ENCODE measurements at regions not wholly inside any gene's neighbourhood (a gene's known extent, or its start where the extent isn't known, plus 50 kb on each side); places are given as distances from the start of the nearest gene placed in this dataset.

DNA sequence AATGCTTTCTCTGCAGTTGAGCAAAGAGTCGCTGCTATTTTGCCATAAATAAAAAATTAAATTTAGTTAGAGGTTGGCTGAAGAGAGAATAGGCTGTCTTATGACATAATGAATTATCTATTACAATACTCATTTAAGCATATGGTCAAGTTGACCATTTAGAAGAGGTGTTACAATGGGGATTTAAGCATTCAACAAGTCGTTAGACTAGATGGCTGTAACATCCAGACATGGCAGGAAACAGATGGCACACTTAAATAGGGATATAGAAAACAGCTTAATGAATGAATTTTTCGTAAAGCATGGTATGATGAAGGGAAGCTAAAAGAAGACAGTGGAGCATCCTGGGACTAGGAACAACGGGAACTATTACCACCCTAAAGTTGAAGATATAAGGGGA, 160.3 kb upstream of the PTPRD start:
- TF ChIP-seq, protein P1, sequence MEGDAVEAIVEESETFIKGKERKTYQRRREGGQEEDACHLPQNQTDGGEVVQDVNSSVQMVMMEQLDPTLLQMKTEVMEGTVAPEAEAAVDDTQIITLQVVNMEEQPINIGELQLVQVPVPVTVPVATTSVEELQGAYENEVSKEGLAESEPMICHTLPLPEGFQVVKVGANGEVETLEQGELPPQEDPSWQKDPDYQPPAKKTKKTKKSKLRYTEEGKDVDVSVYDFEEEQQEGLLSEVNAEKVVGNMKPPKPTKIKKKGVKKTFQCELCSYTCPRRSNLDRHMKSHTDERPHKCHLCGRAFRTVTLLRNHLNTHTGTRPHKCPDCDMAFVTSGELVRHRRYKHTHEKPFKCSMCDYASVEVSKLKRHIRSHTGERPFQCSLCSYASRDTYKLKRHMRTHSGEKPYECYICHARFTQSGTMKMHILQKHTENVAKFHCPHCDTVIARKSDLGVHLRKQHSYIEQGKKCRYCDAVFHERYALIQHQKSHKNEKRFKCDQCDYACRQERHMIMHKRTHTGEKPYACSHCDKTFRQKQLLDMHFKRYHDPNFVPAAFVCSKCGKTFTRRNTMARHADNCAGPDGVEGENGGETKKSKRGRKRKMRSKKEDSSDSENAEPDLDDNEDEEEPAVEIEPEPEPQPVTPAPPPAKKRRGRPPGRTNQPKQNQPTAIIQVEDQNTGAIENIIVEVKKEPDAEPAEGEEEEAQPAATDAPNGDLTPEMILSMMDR (conservative IDR thresholded peaks at IDR 0.05), result no peak
- Mint-ChIP-seq H3K9me3 (no peaks in the 10 kb centered on the region), H3K4me3 (no peak overlapping the region), H3K4me1 (ENCODE audit: unreplicated experiment) (no peaks in the 10 kb centered on the region), H3K27me3 (no peaks in the 10 kb centered on the region), H3K36me3 (no peaks in the 10 kb centered on the region), H3K27ac (no peak overlapping the region)
- DNase-seq (ENCODE audit: extremely low spot score, unreplicated experiment), result no peak

DNA sequence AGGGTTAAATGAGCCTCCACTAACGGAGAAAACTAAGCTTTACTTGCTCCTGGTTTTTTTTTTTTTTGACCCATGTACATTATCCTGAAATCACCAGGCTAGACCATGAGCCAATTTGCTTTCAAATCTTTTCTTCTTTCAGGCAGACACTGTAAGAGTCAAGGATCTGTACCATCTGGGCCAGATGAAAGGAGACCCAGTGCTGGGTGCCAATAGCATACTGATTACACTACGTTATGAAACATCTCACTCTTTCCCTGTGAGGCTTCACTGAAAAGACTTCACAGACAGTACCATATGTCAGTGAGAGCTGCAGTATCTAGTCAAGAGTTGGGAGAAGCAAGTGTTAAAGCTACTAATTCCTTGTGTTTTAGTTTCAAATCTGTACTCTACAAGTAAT, 161.2 kb upstream of the PTPRD start:
- H3K9me3 Mint-ChIP-seq, result no peaks in the 10 kb centered on the region
- no peak for DNase-seq (ENCODE audit: extremely low spot score, unreplicated experiment)
- no peaks in the 10 kb centered on the region for H3K36me3 Mint-ChIP-seq
- no peaks in the 10 kb centered on the region for H3K27me3 Mint-ChIP-seq
- TF ChIP-seq, protein P1 (conservative IDR thresholded peaks at IDR 0.05), result no peak
- H3K4me3 Mint-ChIP-seq, result no peak overlapping the region
- H3K27ac Mint-ChIP-seq, result no peak overlapping the region
- H3K4me1 Mint-ChIP-seq (ENCODE audit: unreplicated experiment), result no peaks in the 10 kb centered on the region

DNA sequence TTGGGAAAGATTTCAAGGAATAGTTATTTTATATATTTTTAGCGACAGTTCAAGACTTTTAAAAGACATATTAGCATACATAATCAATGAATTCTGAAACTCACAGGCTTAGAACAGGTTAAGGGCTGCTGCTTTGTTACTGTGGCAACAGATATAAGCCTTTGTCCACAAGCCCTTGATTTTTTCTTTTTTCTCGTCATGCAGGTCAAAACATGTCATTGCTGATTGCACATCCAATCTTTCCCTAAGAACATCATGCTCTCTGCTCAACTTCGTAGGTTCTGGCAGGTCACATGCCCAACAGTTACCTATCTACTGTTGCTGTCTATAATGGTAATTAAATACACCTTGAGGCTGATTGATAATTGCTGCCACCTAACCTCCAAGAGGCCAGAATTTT, 172.5 kb upstream of the PTPRD start:
- no peaks in the 10 kb centered on the region for H3K27me3 Mint-ChIP-seq

DNA sequence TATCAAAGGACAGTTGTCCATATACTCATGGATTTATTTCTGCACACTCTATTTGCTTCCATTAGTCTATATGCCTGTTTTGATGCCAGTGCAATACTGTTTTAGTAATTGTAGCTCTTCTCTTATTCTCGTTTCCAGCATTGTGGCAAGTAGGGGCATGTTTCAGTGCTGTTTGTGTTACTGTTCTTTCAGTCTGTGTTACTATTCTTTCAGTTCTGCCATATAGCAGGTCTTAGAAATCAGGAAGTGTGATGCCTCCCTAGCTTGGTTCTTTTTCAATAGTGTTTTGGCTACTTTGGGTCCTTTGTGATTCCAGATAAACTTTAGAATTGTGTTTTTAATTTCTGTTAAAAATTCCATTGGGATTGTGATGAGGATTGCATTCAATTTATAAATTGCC, 180.5 kb upstream of the PTPRD start:
- H3K4me1 Mint-ChIP-seq (ENCODE audit: unreplicated experiment), result no peaks in the 10 kb centered on the region
- no peaks in the 10 kb centered on the region for H3K36me3 Mint-ChIP-seq
- H3K9me3 Mint-ChIP-seq, result no peaks in the 10 kb centered on the region
- no peaks in the 10 kb centered on the region for H3K27me3 Mint-ChIP-seq
- no peak overlapping the region for H3K4me3 Mint-ChIP-seq
- TF ChIP-seq, protein P1 (conservative IDR thresholded peaks at IDR 0.05), result no peak
- no peak for DNase-seq (ENCODE audit: extremely low spot score, unreplicated experiment)
- H3K27ac Mint-ChIP-seq, result no peak overlapping the region

More for the DNA sequence above, 172.5 kb upstream of the PTPRD start:
- no peak for DNase-seq (ENCODE audit: extremely low spot score, unreplicated experiment)
- TF ChIP-seq, protein P1 (conservative IDR thresholded peaks at IDR 0.05), result no peak
- Mint-ChIP-seq H3K36me3 (no peaks in the 10 kb centered on the region), H3K27ac (no peak overlapping the region), H3K9me3 (no peaks in the 10 kb centered on the region), H3K4me1 (ENCODE audit: unreplicated experiment) (no peaks in the 10 kb centered on the region), H3K4me3 (no peak overlapping the region)

DNA sequence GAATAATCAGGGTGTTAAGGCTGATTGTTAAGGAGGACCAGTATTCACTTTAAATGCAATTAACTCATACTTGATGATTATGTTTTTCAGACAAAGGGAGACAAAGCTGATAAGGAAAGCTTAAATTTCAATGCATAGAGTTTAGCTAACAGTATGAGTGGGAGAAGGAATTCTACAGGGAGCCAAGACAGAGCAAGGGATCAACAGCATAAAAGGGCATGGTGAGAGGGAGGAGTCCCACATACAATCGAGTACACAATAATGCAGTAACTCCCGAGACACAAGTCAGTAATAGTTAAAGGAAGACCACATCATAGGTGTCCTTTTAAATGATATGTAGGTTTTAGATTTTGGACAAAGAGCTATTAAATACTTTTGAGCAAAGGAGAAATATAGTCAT, 191.7 kb upstream of the PTPRD start:
- Mint-ChIP-seq H3K4me3 (no peak overlapping the region), H3K9me3 (no peaks in the 10 kb centered on the region), H3K27me3 (no peaks in the 10 kb centered on the region), H3K36me3 (no peaks in the 10 kb centered on the region), H3K4me1 (ENCODE audit: unreplicated experiment) (no peaks in the 10 kb centered on the region), H3K27ac (no peak overlapping the region)
- TF ChIP-seq, protein P1 (conservative IDR thresholded peaks at IDR 0.05), result no peak
- DNase-seq (ENCODE audit: extremely low spot score, unreplicated experiment), result no peak

DNA sequence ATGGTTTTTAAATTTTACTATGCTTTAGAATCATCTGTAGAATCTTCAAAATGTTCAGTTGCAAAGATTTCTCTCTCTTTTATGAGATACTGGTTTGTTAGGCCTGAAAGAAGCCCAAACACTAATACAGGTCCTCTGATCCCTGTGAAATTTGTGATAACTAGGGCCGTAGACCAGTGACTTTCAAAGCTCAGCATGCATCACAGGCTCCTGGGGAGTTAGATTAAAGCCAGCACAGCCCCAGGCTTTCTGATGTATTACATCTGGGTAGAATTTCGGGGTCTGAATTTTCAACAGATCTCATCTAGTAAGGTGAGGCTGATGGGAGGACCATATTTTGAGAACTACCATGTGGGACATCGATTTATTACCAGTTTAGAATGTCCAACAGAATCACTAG, 194.1 kb upstream of the PTPRD start:
- H3K4me1 Mint-ChIP-seq (ENCODE audit: unreplicated experiment), result no peaks in the 10 kb centered on the region
- H3K27me3 Mint-ChIP-seq, result no peaks in the 10 kb centered on the region
- H3K9me3 Mint-ChIP-seq, result no peaks in the 10 kb centered on the region
- H3K36me3 Mint-ChIP-seq, result no peaks in the 10 kb centered on the region
- no peak for DNase-seq (ENCODE audit: extremely low spot score, unreplicated experiment)
- no peak overlapping the region for H3K27ac Mint-ChIP-seq
- no peak overlapping the region for H3K4me3 Mint-ChIP-seq
- TF ChIP-seq, protein P1 (conservative IDR thresholded peaks at IDR 0.05), result no peak

All from type B pancreatic cell (in vitro differentiated cells).